HepG2 (cell line): ENCODE measurements at regions not wholly inside any gene's neighbourhood (a gene's known extent, or its start where the extent isn't known, plus 50 kb on each side); places are given as distances from the start of the nearest gene placed in this dataset.

Experiments used
- ASH2L ChIP-seq: fragments of 300-600, 200-600 bp; sonication (generic); IDR thresholded peaks from 2 replicates; pipeline ENCODE4 v1.7.0; 2017; ENCODE audit warnings: low read depth, mild to moderate bottlenecking, moderate library complexity, mixed read lengths, low read length; ENCODE audit not compliant: insufficient read length
- HDAC2 ChIP-seq: sonication (generic); formaldehyde crosslinking; IDR thresholded peaks from 2 replicates; pipeline ENCODE4 v1.4.0; 2020; ENCODE audit warnings: missing genetic modification reagents
- TF ChIP-seq, protein P1 (sequence below): sonication (generic); formaldehyde crosslinking; IDR thresholded peaks from 2 replicates; pipeline ENCODE4 v1.5.0; 2020; ENCODE audit warnings: mild to moderate bottlenecking, missing genetic modification reagents
- TF ChIP-seq, protein P2 (sequence below): sonication (generic); formaldehyde crosslinking; IDR thresholded peaks from 2 replicates; pipeline ENCODE4 v1.8.0; 2022; ENCODE audit warnings: mild to moderate bottlenecking, missing genetic modification reagents; ENCODE audit not compliant: insufficient replicate concordance
- TF ChIP-seq, protein P3 (sequence below): conservative IDR thresholded peaks from 2 replicates; pipeline ENCODE4 v1.6.1; 2018; ENCODE audit warnings: missing genetic modification reagents
- TF ChIP-seq, protein P4 (sequence below), 2 experiments: sonication (generic) in 1 of 2; formaldehyde crosslinking in 1 of 2; IDR thresholded peaks; 2 replicates each; pipeline versions ENCODE4 v1.4.0 to v1.6.1; 2018 to 2020; ENCODE audit warnings: missing genetic modification reagents in 2 of 2, borderline replicate concordance in 1 of 2, low read depth in 1 of 2, mild to moderate bottlenecking in 1 of 2, missing biosample characterization in 1 of 2

GRCh38 chr5:175092691-175093090, 351.3 kb downstream of the DRD1 start:
- TF ChIP-seq, protein P1, sequence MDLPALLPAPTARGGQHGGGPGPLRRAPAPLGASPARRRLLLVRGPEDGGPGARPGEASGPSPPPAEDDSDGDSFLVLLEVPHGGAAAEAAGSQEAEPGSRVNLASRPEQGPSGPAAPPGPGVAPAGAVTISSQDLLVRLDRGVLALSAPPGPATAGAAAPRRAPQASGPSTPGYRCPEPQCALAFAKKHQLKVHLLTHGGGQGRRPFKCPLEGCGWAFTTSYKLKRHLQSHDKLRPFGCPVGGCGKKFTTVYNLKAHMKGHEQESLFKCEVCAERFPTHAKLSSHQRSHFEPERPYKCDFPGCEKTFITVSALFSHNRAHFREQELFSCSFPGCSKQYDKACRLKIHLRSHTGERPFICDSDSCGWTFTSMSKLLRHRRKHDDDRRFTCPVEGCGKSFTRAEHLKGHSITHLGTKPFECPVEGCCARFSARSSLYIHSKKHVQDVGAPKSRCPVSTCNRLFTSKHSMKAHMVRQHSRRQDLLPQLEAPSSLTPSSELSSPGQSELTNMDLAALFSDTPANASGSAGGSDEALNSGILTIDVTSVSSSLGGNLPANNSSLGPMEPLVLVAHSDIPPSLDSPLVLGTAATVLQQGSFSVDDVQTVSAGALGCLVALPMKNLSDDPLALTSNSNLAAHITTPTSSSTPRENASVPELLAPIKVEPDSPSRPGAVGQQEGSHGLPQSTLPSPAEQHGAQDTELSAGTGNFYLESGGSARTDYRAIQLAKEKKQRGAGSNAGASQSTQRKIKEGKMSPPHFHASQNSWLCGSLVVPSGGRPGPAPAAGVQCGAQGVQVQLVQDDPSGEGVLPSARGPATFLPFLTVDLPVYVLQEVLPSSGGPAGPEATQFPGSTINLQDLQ (CRISPR knock-in tag), result no peak
- TF ChIP-seq ASH2L (no peak), HDAC2 (CRISPR knock-in tag) (no peak)
- TF ChIP-seq, protein P2, sequence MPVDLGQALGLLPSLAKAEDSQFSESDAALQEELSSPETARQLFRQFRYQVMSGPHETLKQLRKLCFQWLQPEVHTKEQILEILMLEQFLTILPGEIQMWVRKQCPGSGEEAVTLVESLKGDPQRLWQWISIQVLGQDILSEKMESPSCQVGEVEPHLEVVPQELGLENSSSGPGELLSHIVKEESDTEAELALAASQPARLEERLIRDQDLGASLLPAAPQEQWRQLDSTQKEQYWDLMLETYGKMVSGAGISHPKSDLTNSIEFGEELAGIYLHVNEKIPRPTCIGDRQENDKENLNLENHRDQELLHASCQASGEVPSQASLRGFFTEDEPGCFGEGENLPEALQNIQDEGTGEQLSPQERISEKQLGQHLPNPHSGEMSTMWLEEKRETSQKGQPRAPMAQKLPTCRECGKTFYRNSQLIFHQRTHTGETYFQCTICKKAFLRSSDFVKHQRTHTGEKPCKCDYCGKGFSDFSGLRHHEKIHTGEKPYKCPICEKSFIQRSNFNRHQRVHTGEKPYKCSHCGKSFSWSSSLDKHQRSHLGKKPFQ (CRISPR knock-in tag), result no peak
- TF ChIP-seq, protein P3, sequence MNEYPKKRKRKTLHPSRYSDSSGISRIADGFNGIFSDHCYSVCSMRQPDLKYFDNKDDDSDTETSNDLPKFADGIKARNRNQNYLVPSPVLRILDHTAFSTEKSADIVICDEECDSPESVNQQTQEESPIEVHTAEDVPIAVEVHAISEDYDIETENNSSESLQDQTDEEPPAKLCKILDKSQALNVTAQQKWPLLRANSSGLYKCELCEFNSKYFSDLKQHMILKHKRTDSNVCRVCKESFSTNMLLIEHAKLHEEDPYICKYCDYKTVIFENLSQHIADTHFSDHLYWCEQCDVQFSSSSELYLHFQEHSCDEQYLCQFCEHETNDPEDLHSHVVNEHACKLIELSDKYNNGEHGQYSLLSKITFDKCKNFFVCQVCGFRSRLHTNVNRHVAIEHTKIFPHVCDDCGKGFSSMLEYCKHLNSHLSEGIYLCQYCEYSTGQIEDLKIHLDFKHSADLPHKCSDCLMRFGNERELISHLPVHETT, result no peak
- TF ChIP-seq, protein P4, sequence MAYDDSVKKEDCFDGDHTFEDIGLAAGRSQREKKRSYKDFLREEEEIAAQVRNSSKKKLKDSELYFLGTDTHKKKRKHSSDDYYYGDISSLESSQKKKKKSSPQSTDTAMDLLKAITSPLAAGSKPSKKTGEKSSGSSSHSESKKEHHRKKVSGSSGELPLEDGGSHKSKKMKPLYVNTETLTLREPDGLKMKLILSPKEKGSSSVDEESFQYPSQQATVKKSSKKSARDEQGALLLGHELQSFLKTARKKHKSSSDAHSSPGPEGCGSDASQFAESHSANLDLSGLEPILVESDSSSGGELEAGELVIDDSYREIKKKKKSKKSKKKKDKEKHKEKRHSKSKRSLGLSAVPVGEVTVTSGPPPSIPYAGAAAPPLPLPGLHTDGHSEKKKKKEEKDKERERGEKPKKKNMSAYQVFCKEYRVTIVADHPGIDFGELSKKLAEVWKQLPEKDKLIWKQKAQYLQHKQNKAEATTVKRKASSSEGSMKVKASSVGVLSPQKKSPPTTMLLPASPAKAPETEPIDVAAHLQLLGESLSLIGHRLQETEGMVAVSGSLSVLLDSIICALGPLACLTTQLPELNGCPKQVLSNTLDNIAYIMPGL (CRISPR knock-in tag; IDR thresholded peaks at IDR 0.05; ENCODE audit: borderline replicate concordance in 1 of 2, low read depth in 1 of 2), result no peak
